GM12892 (cell line): ENCODE measurements at regions not wholly inside any gene's neighbourhood (a gene's known extent, or its start where the extent isn't known, plus 50 kb on each side); places are given as distances from the start of the nearest gene placed in this dataset.

Experiments used
- POLR2A ChIP-seq: IDR thresholded peaks from 2 replicates; pipeline ENCODE4 v1.6.1; 2011; ENCODE audit warnings: low read depth, low read length, control low read depth
- POLR2AphosphoS5 ChIP-seq: IDR thresholded peaks from 2 replicates; pipeline ENCODE4 v1.6.1; 2011; ENCODE audit warnings: low read depth, low read length, control low read depth
- TAF1 ChIP-seq: IDR thresholded peaks from 2 replicates; pipeline ENCODE4 v1.6.1; 2011; ENCODE audit warnings: low read depth, mild to moderate bottlenecking, control low read depth, low read length, borderline replicate concordance

GRCh38 chr6:71478834-71479541 is 190.4 kb downstream of the OGFRL1 start:
- TF ChIP-seq POLR2A = no peak
- TF ChIP-seq POLR2AphosphoS5 = no peak
- TF ChIP-seq TAF1 = no peak
